ENCODE measurements at regions not wholly inside any gene's neighbourhood (a gene's known extent, or its start where the extent isn't known, plus 50 kb on each side); places are given as distances from the start of the nearest gene placed in this dataset.

GRCh38 chr1:194043984-194044755 lies 857.8 kb upstream of the B3GALT2 start:
- no peak overlapping the region for H3K4me3 ChIP-seq (ENCODE audit: low read depth, low read length)
- no peak for TF ChIP-seq CTCF (conservative IDR thresholded peaks at IDR 0.05; ENCODE audit: low read depth, low read length)
- no peak for DNase-seq (ENCODE audit: low read depth)

- TF ChIP-seq CTCF (conservative IDR thresholded peaks at IDR 0.05; ENCODE audit: low read depth, low read length), result no peak
- DNase-seq (ENCODE audit: low read depth), result no peak
- H3K4me3 ChIP-seq (ENCODE audit: low read depth, low read length), result no peak overlapping the region
These were observed 856.3 kb upstream of the B3GALT2 start for GRCh38 chr1:194042736-194043135.

GRCh38 chr1:194040496-194040895 lies 854.1 kb upstream of the B3GALT2 start:
- no peak for DNase-seq (ENCODE audit: low read depth)
- no peak overlapping the region for H3K4me3 ChIP-seq (ENCODE audit: low read depth, low read length)
- no peak for TF ChIP-seq CTCF (conservative IDR thresholded peaks at IDR 0.05; ENCODE audit: low read depth, low read length)

- no peak for TF ChIP-seq CTCF (conservative IDR thresholded peaks at IDR 0.05; ENCODE audit: low read depth, low read length)
- H3K4me3 ChIP-seq (ENCODE audit: low read depth, low read length), result no peak overlapping the region
- DNase-seq (ENCODE audit: low read depth), result no peak
These were observed 853.2 kb upstream of the B3GALT2 start for GRCh38 chr1:194039578-194039977.

- TF ChIP-seq CTCF (conservative IDR thresholded peaks at IDR 0.05; ENCODE audit: low read depth, low read length), result no peak
- DNase-seq (ENCODE audit: low read depth), result no peak
- no peak overlapping the region for H3K4me3 ChIP-seq (ENCODE audit: low read depth, low read length)
These were observed 847.2 kb upstream of the B3GALT2 start for GRCh38 chr1:194033646-194034045.

GRCh38 chr1:194028002-194028401 lies 841.6 kb upstream of the B3GALT2 start:
- TF ChIP-seq CTCF (conservative IDR thresholded peaks at IDR 0.05; ENCODE audit: low read depth, low read length), result no peak
- no peak overlapping the region for H3K4me3 ChIP-seq (ENCODE audit: low read depth, low read length)
- peak; percentile 35 for DNase-seq (ENCODE audit: low read depth)

- no peak for DNase-seq (ENCODE audit: low read depth)
- TF ChIP-seq CTCF (conservative IDR thresholded peaks at IDR 0.05; ENCODE audit: low read depth, low read length), result no peak
- H3K4me3 ChIP-seq (ENCODE audit: low read depth, low read length), result no peak overlapping the region
These were observed 840.0 kb upstream of the B3GALT2 start for GRCh38 chr1:194026422-194026821.

All from epithelial cell of proximal tubule (primary cell).